ENCODE measurements at regions not wholly inside any gene's neighbourhood (a gene's known extent, or its start where the extent isn't known, plus 50 kb on each side); places are given as distances from the start of the nearest gene placed in this dataset.

GRCh38 chr2:15808944-15809343 is 131.4 kb upstream of the MYCN start:
- Histone ChIP-seq H3K27ac (no peak overlapping the region), H3K4me1 (peaks cover 0 to 8% (median 2%) of the 10 kb centered on the region in 6 donors), H3K27me3 (replicated peaks in 1 of 7) (peaks cover 0 to 6% (median 0%) of the 10 kb centered on the region in 7 donors), H3K9me3 (no peaks in the 10 kb centered on the region), H3K4me3 (no peak overlapping the region), H3K36me3 (no peaks in the 10 kb centered on the region)
- TF ChIP-seq POLR2AphosphoS5 (IDR thresholded peaks at IDR 0.05) (no peak), POLR2A (IDR thresholded peaks at IDR 0.05) (no peak)
- TF ChIP-seq, protein P1, sequence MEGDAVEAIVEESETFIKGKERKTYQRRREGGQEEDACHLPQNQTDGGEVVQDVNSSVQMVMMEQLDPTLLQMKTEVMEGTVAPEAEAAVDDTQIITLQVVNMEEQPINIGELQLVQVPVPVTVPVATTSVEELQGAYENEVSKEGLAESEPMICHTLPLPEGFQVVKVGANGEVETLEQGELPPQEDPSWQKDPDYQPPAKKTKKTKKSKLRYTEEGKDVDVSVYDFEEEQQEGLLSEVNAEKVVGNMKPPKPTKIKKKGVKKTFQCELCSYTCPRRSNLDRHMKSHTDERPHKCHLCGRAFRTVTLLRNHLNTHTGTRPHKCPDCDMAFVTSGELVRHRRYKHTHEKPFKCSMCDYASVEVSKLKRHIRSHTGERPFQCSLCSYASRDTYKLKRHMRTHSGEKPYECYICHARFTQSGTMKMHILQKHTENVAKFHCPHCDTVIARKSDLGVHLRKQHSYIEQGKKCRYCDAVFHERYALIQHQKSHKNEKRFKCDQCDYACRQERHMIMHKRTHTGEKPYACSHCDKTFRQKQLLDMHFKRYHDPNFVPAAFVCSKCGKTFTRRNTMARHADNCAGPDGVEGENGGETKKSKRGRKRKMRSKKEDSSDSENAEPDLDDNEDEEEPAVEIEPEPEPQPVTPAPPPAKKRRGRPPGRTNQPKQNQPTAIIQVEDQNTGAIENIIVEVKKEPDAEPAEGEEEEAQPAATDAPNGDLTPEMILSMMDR (IDR thresholded peaks at IDR 0.05 in 8 of 11, conservative IDR thresholded peaks at IDR 0.05 in 3 of 11) = no peak
- WGBS, 5 donors = 30 to 38% (median 32%) methylated on average over 8 of the region's 8 CpGs
- intact Hi-C loops (cut with DNase I; ENCODE audit: low total_unique reads) = no loop called here
- no peak for DNase-seq

DNA sequence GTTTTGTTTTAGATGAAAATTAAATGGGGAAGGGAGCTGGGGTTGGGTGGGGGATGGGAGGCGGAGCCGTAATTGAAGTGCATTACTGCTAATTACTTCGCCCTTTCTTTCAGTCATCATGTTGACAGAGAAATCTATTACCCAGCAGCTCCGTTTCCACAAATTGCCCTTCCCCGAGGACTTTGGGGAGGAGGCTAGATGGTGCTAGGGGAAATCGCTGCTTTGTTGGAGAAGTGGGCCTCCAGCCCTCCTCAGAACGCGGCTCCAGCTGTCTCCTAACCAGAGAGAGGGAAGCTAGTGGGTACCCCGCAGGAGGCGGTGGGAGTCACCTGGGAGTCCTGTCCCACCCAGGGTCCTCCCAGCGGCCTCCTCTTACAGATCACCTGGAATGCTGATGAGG is 130.9 kb upstream of the MYCN start:
- Histone ChIP-seq H3K4me1 (peaks cover 0 to 8% (median 2%) of the 10 kb centered on the region in 6 donors), H3K27me3 (replicated peaks in 1 of 7) (peaks cover 0 to 6% (median 0%) of the 10 kb centered on the region in 7 donors), H3K9me3 (no peaks in the 10 kb centered on the region), H3K27ac (no peak overlapping the region), H3K36me3 (no peaks in the 10 kb centered on the region), H3K4me3 (no peak overlapping the region)
- WGBS, 5 donors = 63 to 76% (median 71%) methylated on average over 11 of the region's 11 CpGs
- no peak for DNase-seq
- intact Hi-C loops (cut with DNase I; ENCODE audit: low total_unique reads) = no loop called here
- TF ChIP-seq POLR2AphosphoS5 (IDR thresholded peaks at IDR 0.05) = no peak
- TF ChIP-seq, protein P1 (IDR thresholded peaks at IDR 0.05 in 8 of 11, conservative IDR thresholded peaks at IDR 0.05 in 3 of 11) = no peak

DNA sequence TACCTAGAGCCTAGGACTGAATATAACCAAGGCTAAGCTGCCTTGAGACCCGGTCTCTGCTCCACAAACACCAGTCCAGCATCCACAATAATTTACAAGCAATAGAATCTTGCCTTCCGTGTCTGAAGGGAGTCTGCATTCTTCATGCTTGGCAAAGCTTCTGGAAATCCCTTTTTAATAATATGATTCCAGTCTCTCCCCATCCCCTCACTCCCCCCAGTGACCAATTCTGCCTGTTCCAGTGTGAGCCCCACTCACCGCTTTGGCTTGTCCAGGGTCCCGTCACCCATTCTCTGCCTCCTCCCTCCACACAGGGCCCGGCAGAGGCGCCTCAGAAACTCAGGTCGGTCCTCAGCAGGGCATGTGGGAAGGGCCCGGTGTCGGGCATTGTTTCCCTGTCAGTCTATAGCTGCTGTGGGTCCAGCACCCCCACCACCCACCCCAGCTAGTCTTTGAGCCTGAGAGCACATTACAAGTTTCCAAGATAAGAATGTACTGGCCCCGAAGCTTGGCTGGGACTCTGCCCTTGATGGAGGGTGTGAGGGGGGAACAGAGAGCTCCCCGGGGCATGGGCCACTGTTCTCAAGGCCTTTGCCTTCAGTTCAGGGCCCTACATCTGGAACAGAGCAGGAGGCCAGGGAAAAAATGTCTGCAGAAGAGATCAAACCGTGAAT is 129.7 kb upstream of the MYCN start:
- 82 to 88% (median 84%) methylated on average over 11 to 12 of the region's 12 CpGs for WGBS, 5 donors
- TF ChIP-seq, protein P1 (IDR thresholded peaks at IDR 0.05 in 8 of 11, conservative IDR thresholded peaks at IDR 0.05 in 3 of 11) = no peak
- no peak for TF ChIP-seq POLR2AphosphoS5 (IDR thresholded peaks at IDR 0.05)
- TF ChIP-seq POLR2A (IDR thresholded peaks at IDR 0.05) = no peak
- DNase-seq = no peak
- Histone ChIP-seq H3K9me3 (no peaks in the 10 kb centered on the region), H3K27ac (no peak overlapping the region), H3K27me3 (replicated peaks in 1 of 7) (no peaks in the 10 kb centered on the region), H3K4me1 (peaks cover 0 to 8% (median 2%) of the 10 kb centered on the region in 6 donors), H3K36me3 (no peaks in the 10 kb centered on the region), H3K4me3 (no peak overlapping the region)
- intact Hi-C loops (cut with DNase I; ENCODE audit: low total_unique reads) = no loop called here

DNA sequence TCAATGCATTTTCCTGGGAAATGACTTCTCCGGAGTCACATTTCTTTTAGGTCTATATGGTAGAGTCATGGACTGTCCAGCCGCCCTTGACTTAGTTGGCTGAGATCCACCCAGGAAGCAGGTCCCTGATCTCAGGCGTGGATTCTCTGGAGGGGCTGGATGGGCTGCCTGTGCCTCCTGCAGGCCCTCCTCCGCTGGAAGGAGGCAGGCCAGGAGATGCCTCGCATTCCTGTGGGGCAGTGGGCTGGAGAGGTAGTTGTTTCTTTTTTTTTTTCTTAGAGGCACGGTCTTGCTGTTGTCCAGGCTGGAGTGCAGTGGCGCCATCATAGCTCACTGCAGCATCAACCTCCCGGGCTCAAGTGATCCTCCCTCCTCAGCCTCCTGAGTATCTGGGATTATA is 129.0 kb upstream of the MYCN start:
- Histone ChIP-seq H3K36me3 (no peaks in the 10 kb centered on the region), H3K9me3 (no peaks in the 10 kb centered on the region), H3K4me1 (peaks cover 0 to 15% (median 2%) of the 10 kb centered on the region in 6 donors), H3K4me3 (no peak overlapping the region), H3K27me3 (replicated peaks in 1 of 7) (no peaks in the 10 kb centered on the region), H3K27ac (no peak overlapping the region)
- intact Hi-C loops (cut with DNase I; ENCODE audit: low total_unique reads) = no loop called here
- no peak for DNase-seq
- no peak for TF ChIP-seq POLR2AphosphoS5 (IDR thresholded peaks at IDR 0.05)
- TF ChIP-seq, protein P1 (IDR thresholded peaks at IDR 0.05 in 8 of 11, conservative IDR thresholded peaks at IDR 0.05 in 3 of 11) = no peak
- no peak for TF ChIP-seq POLR2A (IDR thresholded peaks at IDR 0.05)
- 70 to 85% (median 81%) methylated on average over 8 of the region's 8 CpGs for WGBS, 5 donors

Data from spleen (tissue), 11 donors.